Activated naive CD8-positive, alpha-beta T cell (primary cell): ENCODE measurements at regions not wholly inside any gene's neighbourhood (a gene's known extent, or its start where the extent isn't known, plus 50 kb on each side); places are given as distances from the start of the nearest gene placed in this dataset.
A peak's percentile ranks its signal among the peaks of the same experiment; 100 is the strongest.

Source experiments
- H3K27ac Mint-ChIP-seq: one replicate; pipeline ENCODE4 v1.8.0; 2021; ENCODE audit warnings: mixed read lengths
- H3K27me3 Mint-ChIP-seq: one replicate; pipeline ENCODE4 v1.8.0; 2021; ENCODE audit warnings: mixed read lengths
- H3K36me3 Mint-ChIP-seq: one replicate; pipeline ENCODE4 v1.8.0; 2021; ENCODE audit warnings: mixed read lengths
- H3K4me1 Mint-ChIP-seq: one replicate; pipeline ENCODE4 v1.8.0; 2021; ENCODE audit warnings: low read depth, mixed read lengths
- H3K4me3 Mint-ChIP-seq: one replicate; pipeline ENCODE4 v1.8.0; 2021; ENCODE audit warnings: mild to moderate bottlenecking, mixed read lengths
- H3K9me3 Mint-ChIP-seq: one replicate; pipeline ENCODE4 v1.8.0; 2021; ENCODE audit warnings: low read depth, mixed read lengths

DNA sequence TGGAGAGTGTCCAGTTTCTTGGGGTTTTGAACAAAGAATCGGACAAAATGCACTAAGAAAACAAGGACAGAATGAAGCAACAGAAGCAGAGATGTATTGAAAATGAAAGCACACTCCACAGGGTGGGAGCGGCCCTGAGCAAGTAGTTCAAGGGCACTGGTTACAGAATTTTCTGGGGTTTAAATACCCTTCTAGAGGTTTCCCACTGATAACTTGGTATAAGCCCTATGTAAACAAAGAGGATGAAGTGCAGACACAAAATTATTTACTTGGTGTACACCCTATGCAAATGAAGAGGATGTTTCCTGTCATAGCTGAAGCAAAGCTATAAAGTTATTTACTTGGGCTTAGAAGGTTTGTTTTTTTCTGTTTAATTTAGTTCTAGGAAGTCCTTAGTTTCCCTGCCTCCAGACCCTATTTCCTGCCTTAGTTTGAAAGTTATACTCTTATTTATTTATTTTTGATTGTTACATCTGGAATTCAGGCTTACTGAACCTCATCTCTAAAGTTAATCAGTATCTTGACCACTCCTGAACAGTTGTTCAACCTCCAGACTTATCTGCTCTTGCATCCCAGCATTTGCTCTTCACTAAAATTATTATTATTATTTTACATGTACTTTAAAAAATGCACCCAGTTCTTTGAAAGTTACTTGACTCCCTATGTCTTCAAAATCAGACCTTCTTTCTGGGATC lies 193.5 kb downstream of the SPP2 start:
- Mint-ChIP-seq H3K27ac (no peak overlapping the region), H3K4me3 (peak overlapping the region; percentile 22), H3K9me3 (no peaks in the 10 kb centered on the region), H3K4me1 (peaks cover 10% of the 10 kb centered on the region), H3K27me3 (no peaks in the 10 kb centered on the region), H3K36me3 (peaks cover 2% of the 10 kb centered on the region)

- H3K9me3 Mint-ChIP-seq, result no peaks in the 10 kb centered on the region
- peaks cover 2% of the 10 kb centered on the region for H3K36me3 Mint-ChIP-seq
- no peak overlapping the region for H3K4me3 Mint-ChIP-seq
- H3K27me3 Mint-ChIP-seq, result no peaks in the 10 kb centered on the region
- peaks cover 10% of the 10 kb centered on the region for H3K4me1 Mint-ChIP-seq
- no peak overlapping the region for H3K27ac Mint-ChIP-seq
Observed at GRCh38 chr2:234242459-234242836, 191.9 kb downstream of the SPP2 start.

DNA sequence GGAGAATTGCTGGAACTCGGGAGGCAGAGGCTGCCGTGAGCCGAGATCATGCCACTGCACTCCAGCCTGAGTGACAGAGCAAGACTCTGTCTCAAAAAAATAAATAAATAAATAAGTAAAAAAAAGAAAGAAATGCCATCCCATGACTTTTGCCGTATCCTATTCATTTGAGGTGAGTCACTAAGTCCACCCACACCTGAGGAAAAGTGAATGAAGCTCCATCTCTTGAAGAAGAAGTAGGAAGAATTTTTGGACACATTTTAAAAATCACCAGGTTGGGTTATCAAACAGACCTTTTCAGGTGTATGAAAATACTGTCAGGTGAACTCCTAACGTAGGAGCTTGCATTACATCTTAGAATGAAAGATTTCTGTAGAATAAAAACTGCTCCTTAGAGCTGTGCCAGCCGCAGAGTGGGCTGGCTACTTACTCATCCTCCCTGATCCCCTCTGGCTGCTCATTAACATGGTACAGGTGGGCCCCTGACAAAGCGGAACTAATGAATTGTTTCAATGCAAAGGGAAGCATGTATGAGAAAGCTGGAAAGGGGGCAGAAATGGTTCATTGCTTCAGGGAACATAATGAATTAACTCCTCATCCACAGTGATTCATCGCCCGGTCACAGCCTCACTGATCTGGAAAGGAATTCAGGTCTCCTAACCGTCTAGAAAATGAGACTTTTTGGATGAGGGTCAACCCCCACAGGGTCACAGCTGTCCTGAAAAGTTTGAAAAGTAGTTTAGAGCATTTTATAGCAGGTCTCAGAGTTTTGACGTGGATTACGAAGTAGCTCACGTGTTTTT lies 191.4 kb downstream of the SPP2 start:
- Mint-ChIP-seq H3K4me3 (no peak overlapping the region), H3K36me3 (peaks cover 2% of the 10 kb centered on the region), H3K27ac (no peak overlapping the region), H3K4me1 (peaks cover 10% of the 10 kb centered on the region), H3K9me3 (no peaks in the 10 kb centered on the region), H3K27me3 (no peaks in the 10 kb centered on the region)

GRCh38 chr2:234240917-234241316 lies 190.4 kb downstream of the SPP2 start:
- no peak overlapping the region for H3K27ac Mint-ChIP-seq
- no peaks in the 10 kb centered on the region for H3K27me3 Mint-ChIP-seq
- peaks cover 2% of the 10 kb centered on the region for H3K36me3 Mint-ChIP-seq
- peaks cover 10% of the 10 kb centered on the region for H3K4me1 Mint-ChIP-seq
- H3K4me3 Mint-ChIP-seq, result no peak overlapping the region
- no peaks in the 10 kb centered on the region for H3K9me3 Mint-ChIP-seq

GRCh38 chr2:234235191-234235590 lies 184.7 kb downstream of the SPP2 start:
- Mint-ChIP-seq H3K9me3 (no peaks in the 10 kb centered on the region), H3K4me1 (no peaks in the 10 kb centered on the region), H3K4me3 (no peak overlapping the region), H3K27me3 (no peaks in the 10 kb centered on the region), H3K36me3 (no peaks in the 10 kb centered on the region), H3K27ac (peak overlapping the region; percentile 16)

GRCh38 chr2:234231460-234231859 lies 181.0 kb downstream of the SPP2 start:
- H3K9me3 Mint-ChIP-seq, result no peaks in the 10 kb centered on the region
- no peaks in the 10 kb centered on the region for H3K4me1 Mint-ChIP-seq
- H3K27ac Mint-ChIP-seq, result no peak overlapping the region
- H3K4me3 Mint-ChIP-seq, result no peak overlapping the region
- no peaks in the 10 kb centered on the region for H3K27me3 Mint-ChIP-seq
- no peaks in the 10 kb centered on the region for H3K36me3 Mint-ChIP-seq

- peaks cover 5% of the 10 kb centered on the region for H3K36me3 Mint-ChIP-seq
- H3K27me3 Mint-ChIP-seq, result no peaks in the 10 kb centered on the region
- H3K4me3 Mint-ChIP-seq, result no peak overlapping the region
- H3K9me3 Mint-ChIP-seq, result peaks cover 10% of the 10 kb centered on the region
- peaks cover 46% of the 10 kb centered on the region for H3K4me1 Mint-ChIP-seq
- peak overlapping the region; percentile 5 for H3K27ac Mint-ChIP-seq
Observed at GRCh38 chr2:234219046-234219310, 168.5 kb downstream of the SPP2 start.

DNA sequence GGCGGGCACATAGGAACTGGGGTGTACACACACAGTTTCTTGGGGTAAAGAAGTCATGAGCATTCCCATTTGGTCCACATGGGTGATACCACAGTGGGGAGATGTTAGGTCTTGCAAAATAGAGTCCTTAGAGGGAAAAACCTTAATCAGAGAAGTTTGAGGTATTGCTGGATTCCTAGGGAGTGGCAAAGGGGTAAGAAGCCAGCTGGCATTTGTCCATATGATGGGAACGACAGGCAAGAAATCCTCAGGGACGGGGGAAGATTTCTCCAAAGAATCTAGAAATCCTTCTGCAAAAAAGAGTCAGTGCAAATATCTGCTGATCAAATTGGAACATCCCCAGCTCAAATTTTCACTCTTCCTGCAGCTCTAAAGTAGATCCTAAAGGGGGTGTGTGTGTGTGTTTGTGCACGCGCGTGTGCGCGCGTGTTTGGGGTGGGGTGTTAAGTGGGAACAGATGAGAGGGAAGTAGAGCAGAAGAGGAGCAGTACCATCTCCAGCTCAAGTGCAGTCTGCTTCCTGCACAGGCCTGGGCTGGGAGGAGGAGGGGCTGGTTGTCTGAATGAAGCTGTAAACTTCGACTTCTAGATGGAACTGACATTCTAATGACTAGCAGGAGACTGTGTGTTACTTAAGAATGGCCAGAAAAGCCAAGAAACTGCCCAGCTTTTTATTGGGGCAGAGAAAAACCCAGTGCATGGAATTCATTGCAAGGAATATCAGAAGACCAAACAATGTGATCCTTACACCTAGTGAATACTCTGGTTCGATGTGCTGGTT lies 168.0 kb downstream of the SPP2 start:
- Mint-ChIP-seq H3K9me3 (peaks cover 6% of the 10 kb centered on the region), H3K27me3 (no peaks in the 10 kb centered on the region), H3K27ac (peak overlapping the region; percentile 5), H3K4me3 (peak overlapping the region; percentile 7), H3K36me3 (peaks cover 5% of the 10 kb centered on the region), H3K4me1 (peaks cover 46% of the 10 kb centered on the region)

GRCh38 chr2:234212534-234212933 lies 162.0 kb downstream of the SPP2 start:
- no peaks in the 10 kb centered on the region for H3K36me3 Mint-ChIP-seq
- H3K27ac Mint-ChIP-seq, result no peak overlapping the region
- H3K4me3 Mint-ChIP-seq, result no peak overlapping the region
- H3K4me1 Mint-ChIP-seq, result peaks cover 24% of the 10 kb centered on the region
- H3K27me3 Mint-ChIP-seq, result no peaks in the 10 kb centered on the region
- no peaks in the 10 kb centered on the region for H3K9me3 Mint-ChIP-seq

DNA sequence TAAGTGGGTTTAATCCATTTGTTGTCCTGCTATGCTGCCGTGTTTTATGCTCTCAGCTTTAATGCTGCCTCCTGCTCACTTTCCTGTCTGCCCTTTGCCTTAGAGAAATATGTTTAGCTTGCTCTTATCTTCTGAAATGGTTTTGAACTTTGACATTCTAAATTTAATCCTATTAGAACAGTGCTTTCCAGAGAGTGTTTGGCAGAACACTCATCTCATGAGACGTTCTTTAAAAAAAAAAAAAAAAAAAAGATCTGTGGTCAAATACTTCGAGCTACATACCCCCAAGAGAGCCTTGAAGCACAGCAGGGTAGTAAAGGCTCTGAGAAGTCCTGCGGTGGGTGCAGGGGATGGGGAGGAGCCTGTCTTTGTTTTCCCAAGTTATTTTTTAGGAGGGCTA lies 161.3 kb downstream of the SPP2 start:
- Mint-ChIP-seq H3K27me3 (no peaks in the 10 kb centered on the region), H3K36me3 (peaks cover 4% of the 10 kb centered on the region), H3K4me1 (peaks cover 17% of the 10 kb centered on the region), H3K4me3 (no peak overlapping the region), H3K27ac (no peak overlapping the region), H3K9me3 (peaks cover 6% of the 10 kb centered on the region)

- no peak overlapping the region for H3K27ac Mint-ChIP-seq
- no peak overlapping the region for H3K4me3 Mint-ChIP-seq
- H3K9me3 Mint-ChIP-seq, result peaks cover 16% of the 10 kb centered on the region
- H3K36me3 Mint-ChIP-seq, result peaks cover 13% of the 10 kb centered on the region
- no peaks in the 10 kb centered on the region for H3K27me3 Mint-ChIP-seq
- no peaks in the 10 kb centered on the region for H3K4me1 Mint-ChIP-seq
Observed at GRCh38 chr2:234206738-234207137, 156.2 kb downstream of the SPP2 start.

DNA sequence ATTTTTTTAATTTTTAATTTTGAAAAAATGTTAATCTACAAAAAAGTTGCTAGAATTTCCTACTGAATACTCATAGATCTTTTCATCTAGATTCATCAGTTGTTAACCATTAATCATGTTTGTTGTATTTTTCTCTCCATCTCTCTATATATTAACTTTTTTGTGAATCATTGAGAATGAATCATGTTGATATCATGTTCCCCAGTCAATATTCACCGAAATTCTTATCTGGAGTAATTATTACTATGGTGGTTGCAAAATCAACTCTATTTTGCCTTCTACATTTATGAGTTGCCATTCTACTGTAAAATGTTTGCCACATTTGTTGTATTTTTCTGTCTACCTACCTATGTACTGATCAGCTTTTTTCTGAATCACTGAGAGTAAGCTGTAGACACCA lies 154.0 kb downstream of the SPP2 start:
- Mint-ChIP-seq H3K9me3 (peaks cover 16% of the 10 kb centered on the region), H3K27me3 (no peaks in the 10 kb centered on the region), H3K36me3 (peaks cover 13% of the 10 kb centered on the region), H3K4me3 (no peak overlapping the region), H3K27ac (no peak overlapping the region), H3K4me1 (no peaks in the 10 kb centered on the region)

GRCh38 chr2:234203135-234203984 lies 152.9 kb downstream of the SPP2 start:
- no peaks in the 10 kb centered on the region for H3K4me1 Mint-ChIP-seq
- H3K27ac Mint-ChIP-seq, result no peak overlapping the region
- peaks cover 16% of the 10 kb centered on the region for H3K9me3 Mint-ChIP-seq

GRCh38 chr2:234202601-234203000 lies 152.1 kb downstream of the SPP2 start:
- Mint-ChIP-seq H3K9me3 (peaks cover 16% of the 10 kb centered on the region), H3K36me3 (peaks cover 13% of the 10 kb centered on the region), H3K27ac (no peak overlapping the region), H3K27me3 (no peaks in the 10 kb centered on the region), H3K4me1 (no peaks in the 10 kb centered on the region), H3K4me3 (no peak overlapping the region)

More at GRCh38 chr2:234203135-234203984, 152.9 kb downstream of the SPP2 start:
- H3K4me3 Mint-ChIP-seq, result no peak overlapping the region
- H3K27me3 Mint-ChIP-seq, result no peaks in the 10 kb centered on the region
- peaks cover 13% of the 10 kb centered on the region for H3K36me3 Mint-ChIP-seq
